ENCODE measurements at regions not wholly inside any gene's neighbourhood (a gene's known extent, or its start where the extent isn't known, plus 50 kb on each side); places are given as distances from the start of the nearest gene placed in this dataset.

- TF ChIP-seq CTCF (conservative IDR thresholded peaks at IDR 0.05; ENCODE audit: low read depth, low read length) (no peak), EZH2 (IDR thresholded peaks at IDR 0.05; ENCODE audit: borderline replicate concordance, low read depth, low read length, poor library complexity, severe bottlenecking) (no peak)
Observed at GRCh38 chr2:128450211-128451024, 131.8 kb upstream of the HS6ST1 start.

Data from A673 (cell line).